GM19324 (cell line): ENCODE measurements at regions not wholly inside any gene's neighbourhood (a gene's known extent, or its start where the extent isn't known, plus 50 kb on each side); places are given as distances from the start of the nearest gene placed in this dataset.

Experiments used
- ATAC-seq: cut with Tn5 transposase; IDR thresholded peaks from one replicate; pipeline ENCODE4 v1.9.1; 2021; ENCODE audit warnings: mild to moderate bottlenecking, moderate library complexity; ENCODE audit not compliant: unreplicated experiment, low FRiP score

GRCh38 chr4:18942874-18943273 lies 921.3 kb upstream of the LCORL start:
- no peak for ATAC-seq

GRCh38 chr4:18938343-18939099 lies 917.0 kb upstream of the LCORL start:
- ATAC-seq: no peak

- ATAC-seq: no peak
These were observed 916.2 kb upstream of the LCORL start for GRCh38 chr4:18937746-18938145.

GRCh38 chr4:18937080-18937479 lies 915.5 kb upstream of the LCORL start:
- ATAC-seq: no peak

- no peak for ATAC-seq
These were observed 914.2 kb upstream of the LCORL start for GRCh38 chr4:18935659-18936345.

- ATAC-seq: no peak
These were observed 912.6 kb upstream of the LCORL start for GRCh38 chr4:18934197-18934596.

GRCh38 chr4:18932730-18933339 lies 911.3 kb upstream of the LCORL start:
- ATAC-seq: no peak

GRCh38 chr4:18931643-18932377 lies 910.3 kb upstream of the LCORL start:
- ATAC-seq: no peak

- ATAC-seq: no peak
These were observed 908.9 kb upstream of the LCORL start for GRCh38 chr4:18930487-18930886.

- no peak for ATAC-seq
These were observed 902.1 kb upstream of the LCORL start for GRCh38 chr4:18923496-18924161.

GRCh38 chr4:18917689-18918088 lies 896.1 kb upstream of the LCORL start:
- no peak for ATAC-seq

- ATAC-seq: no peak
These were observed 892.6 kb upstream of the LCORL start for GRCh38 chr4:18914182-18914581.

GRCh38 chr4:18894928-18895327 lies 873.4 kb upstream of the LCORL start:
- ATAC-seq: no peak

GRCh38 chr4:18882468-18882867 lies 860.9 kb upstream of the LCORL start:
- no peak for ATAC-seq

- no peak for ATAC-seq
These were observed 860.0 kb upstream of the LCORL start for GRCh38 chr4:18881556-18881955.

GRCh38 chr4:18880871-18881270 lies 859.3 kb upstream of the LCORL start:
- ATAC-seq: no peak

- ATAC-seq: no peak
These were observed 857.0 kb upstream of the LCORL start for GRCh38 chr4:18878561-18878960.

- ATAC-seq: no peak
These were observed 847.6 kb upstream of the LCORL start for GRCh38 chr4:18869166-18869565.

GRCh38 chr4:18860836-18861530 lies 839.4 kb upstream of the LCORL start:
- ATAC-seq: no peak

- ATAC-seq: no peak
These were observed 837.9 kb upstream of the LCORL start for GRCh38 chr4:18859468-18859867.
